ENCODE measurements at regions not wholly inside any gene's neighbourhood (a gene's known extent, or its start where the extent isn't known, plus 50 kb on each side); places are given as distances from the start of the nearest gene placed in this dataset.

DNA sequence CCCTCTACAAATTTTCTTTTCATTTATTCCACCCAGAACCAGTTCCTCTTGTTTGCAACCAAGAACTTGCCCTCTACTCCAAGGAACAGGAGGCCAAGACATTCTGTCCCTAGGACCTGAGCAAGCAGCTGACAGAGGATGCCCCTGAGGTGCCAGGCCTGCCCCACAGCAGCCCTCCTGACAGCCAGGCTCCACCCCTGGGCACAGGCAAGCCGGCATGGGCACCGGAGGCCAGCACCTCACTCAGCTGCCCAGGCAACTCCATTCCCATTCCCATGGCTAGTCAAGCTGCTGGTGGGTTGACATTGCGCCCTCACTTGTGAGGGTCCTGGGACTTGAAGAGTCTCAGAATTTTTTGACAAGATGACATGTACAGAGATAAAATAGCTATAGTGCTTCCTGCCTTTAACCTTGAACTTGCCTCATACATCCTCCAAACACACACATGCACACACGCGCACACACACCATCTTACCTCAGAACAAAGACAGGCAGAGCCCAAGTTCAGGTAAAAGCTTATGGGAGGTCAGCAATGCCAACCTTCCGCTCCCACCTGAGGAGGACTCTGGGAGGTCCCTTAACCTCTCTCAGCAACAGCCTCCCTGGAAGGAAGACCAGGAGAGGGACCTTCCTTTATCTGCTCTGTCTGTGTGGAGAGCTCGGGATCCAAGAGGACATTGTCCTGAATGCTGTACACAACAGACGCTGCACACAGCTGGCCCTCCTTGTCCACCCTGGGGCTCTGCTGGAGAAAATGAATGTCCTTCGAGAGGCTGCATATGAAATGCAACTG, 620.9 kb upstream of the CADM1 start:
- 86% methylated on average over 5 of the region's 9 CpGs; no CpG with 5 or more reads in 1 of the 2 donors for WGBS, 2 donors (ENCODE audit: low coverage in 1 of 2)
- H3K4me3 ChIP-seq, result no peak overlapping the region
- H3K36me3 ChIP-seq, result no peaks in the 10 kb centered on the region
- no peaks in the 10 kb centered on the region for H3K4me1 ChIP-seq
- no peak overlapping the region for H3K27ac ChIP-seq
- TF ChIP-seq, protein P1, sequence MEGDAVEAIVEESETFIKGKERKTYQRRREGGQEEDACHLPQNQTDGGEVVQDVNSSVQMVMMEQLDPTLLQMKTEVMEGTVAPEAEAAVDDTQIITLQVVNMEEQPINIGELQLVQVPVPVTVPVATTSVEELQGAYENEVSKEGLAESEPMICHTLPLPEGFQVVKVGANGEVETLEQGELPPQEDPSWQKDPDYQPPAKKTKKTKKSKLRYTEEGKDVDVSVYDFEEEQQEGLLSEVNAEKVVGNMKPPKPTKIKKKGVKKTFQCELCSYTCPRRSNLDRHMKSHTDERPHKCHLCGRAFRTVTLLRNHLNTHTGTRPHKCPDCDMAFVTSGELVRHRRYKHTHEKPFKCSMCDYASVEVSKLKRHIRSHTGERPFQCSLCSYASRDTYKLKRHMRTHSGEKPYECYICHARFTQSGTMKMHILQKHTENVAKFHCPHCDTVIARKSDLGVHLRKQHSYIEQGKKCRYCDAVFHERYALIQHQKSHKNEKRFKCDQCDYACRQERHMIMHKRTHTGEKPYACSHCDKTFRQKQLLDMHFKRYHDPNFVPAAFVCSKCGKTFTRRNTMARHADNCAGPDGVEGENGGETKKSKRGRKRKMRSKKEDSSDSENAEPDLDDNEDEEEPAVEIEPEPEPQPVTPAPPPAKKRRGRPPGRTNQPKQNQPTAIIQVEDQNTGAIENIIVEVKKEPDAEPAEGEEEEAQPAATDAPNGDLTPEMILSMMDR (IDR thresholded peaks at IDR 0.05), result no peak
- TF ChIP-seq POLR2A (IDR thresholded peaks at IDR 0.05), result no peak
- TF ChIP-seq EP300 (IDR thresholded peaks at IDR 0.05), result no peak
- no peak for TF ChIP-seq POLR2AphosphoS5 (IDR thresholded peaks at IDR 0.05)
- no peak for ATAC-seq
- no peaks in the 10 kb centered on the region for H3K9me3 ChIP-seq
- H3K27me3 ChIP-seq, result no peaks in the 10 kb centered on the region

DNA sequence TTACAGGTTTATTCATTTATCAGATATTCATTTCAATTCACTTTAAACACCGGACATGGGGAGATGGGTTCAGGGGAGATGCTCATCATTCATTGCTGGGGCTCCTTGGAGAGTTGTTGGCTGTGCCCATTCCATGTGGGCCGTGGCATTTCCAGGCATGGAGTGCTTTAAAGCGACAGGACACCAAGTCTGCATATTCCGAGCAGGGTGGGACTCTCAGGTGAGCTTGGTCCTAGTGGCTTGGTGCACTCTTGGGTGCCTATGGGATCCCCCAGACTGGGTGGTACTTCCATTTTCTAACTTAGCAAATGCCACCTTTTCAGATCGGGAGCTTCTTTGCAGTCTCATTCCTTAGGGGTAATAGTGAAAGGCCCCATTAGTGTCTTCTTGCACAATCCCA, 619.5 kb upstream of the CADM1 start:
- no peak for TF ChIP-seq EP300 (IDR thresholded peaks at IDR 0.05)
- no peaks in the 10 kb centered on the region for H3K36me3 ChIP-seq
- no peaks in the 10 kb centered on the region for H3K4me1 ChIP-seq
- ATAC-seq, result no peak
- no peak overlapping the region for H3K27ac ChIP-seq
- peaks cover 2% of the 10 kb centered on the region for H3K27me3 ChIP-seq
- no peak overlapping the region for H3K4me3 ChIP-seq
- 70 to 100% methylated on average over 1 to 2 of the region's 5 CpGs for WGBS, 2 donors (ENCODE audit: low coverage in 1 of 2)
- no peaks in the 10 kb centered on the region for H3K9me3 ChIP-seq

DNA sequence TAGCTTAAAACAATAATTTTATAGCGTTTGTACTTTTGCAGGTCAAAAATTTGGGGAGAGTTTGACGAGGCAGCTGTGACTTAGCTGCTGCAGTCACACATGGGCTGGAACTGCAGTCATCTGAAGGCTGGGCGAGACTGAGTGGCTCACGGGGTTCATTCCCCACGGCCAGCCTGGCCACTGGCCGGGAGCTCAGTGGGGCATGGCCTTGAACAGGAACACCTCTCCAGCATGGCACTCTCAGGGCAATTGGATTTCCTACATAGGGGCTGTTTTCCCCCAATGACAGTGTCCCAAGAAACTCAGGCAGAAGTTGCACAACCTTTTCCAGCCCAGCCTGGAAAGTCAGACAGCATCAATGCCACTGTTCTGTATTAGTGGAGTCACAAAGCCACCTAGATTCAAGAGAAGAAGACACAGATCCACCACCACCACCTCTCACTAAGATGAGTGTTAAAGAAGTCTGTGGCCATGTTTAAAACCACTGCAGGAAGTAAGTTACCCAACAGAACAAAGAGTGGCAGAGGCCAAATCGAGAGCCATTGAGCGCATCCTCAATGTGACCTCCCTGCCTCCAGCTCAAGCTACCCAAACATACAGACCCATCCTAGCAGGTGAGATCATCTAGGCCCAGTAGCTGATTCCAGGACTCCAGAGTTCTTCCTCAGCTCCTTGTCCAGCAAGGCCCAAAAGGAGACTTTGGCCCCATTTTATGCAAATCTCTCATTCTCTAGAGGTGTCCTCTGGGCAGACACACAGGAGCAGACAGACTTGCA, 618.7 kb upstream of the CADM1 start:
- no peaks in the 10 kb centered on the region for H3K4me1 ChIP-seq
- TF ChIP-seq, protein P1 (IDR thresholded peaks at IDR 0.05), result no peak
- TF ChIP-seq POLR2AphosphoS5 (IDR thresholded peaks at IDR 0.05) (no peak), EP300 (IDR thresholded peaks at IDR 0.05) (no peak), POLR2A (IDR thresholded peaks at IDR 0.05) (no peak)
- no peaks in the 10 kb centered on the region for H3K9me3 ChIP-seq
- no peak overlapping the region for H3K27ac ChIP-seq
- no peaks in the 10 kb centered on the region for H3K36me3 ChIP-seq
- peaks cover 10% of the 10 kb centered on the region for H3K27me3 ChIP-seq
- whole genome bisulfite sequencing, 2 donors (ENCODE audit: low coverage in 1 of 2), result 61 to 85% methylated on average over 2 to 6 of the region's 8 CpGs
- ATAC-seq, result no peak
- no peak overlapping the region for H3K4me3 ChIP-seq

DNA sequence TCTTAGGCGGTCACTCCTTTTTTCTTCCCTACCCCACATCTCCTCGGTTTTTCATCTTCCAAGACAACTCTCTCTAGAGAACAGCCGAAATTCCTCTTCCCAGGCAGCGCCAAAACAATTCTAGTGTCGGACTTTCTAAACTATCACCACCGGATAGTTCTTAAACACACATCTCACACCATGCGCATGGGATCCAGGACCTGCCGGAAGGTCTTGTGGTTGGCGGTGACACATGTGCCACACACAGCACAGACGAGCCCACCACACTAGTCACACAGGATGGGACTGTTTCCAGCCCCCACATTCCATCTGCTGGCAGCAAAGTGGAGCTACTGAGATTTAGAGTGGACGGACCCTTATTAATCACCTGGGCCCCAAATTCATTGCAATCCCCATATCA, 614.9 kb upstream of the CADM1 start:
- no peaks in the 10 kb centered on the region for H3K36me3 ChIP-seq
- H3K4me3 ChIP-seq, result no peak overlapping the region
- no peak overlapping the region for H3K27ac ChIP-seq
- 81 to 89% methylated on average over 8 to 10 of the region's 11 CpGs for whole genome bisulfite sequencing, 2 donors (ENCODE audit: low coverage in 1 of 2)
- TF ChIP-seq, protein P1 (IDR thresholded peaks at IDR 0.05), result no peak
- TF ChIP-seq EP300 (IDR thresholded peaks at IDR 0.05) (no peak), POLR2AphosphoS5 (IDR thresholded peaks at IDR 0.05) (no peak), POLR2A (IDR thresholded peaks at IDR 0.05) (no peak)
- peaks cover 0 to 7% (median 0%) of the 10 kb centered on the region in 3 donors for H3K9me3 ChIP-seq
- H3K27me3 ChIP-seq, result peaks cover 20% of the 10 kb centered on the region
- no peaks in the 10 kb centered on the region for H3K4me1 ChIP-seq
- ATAC-seq, result no peak

DNA sequence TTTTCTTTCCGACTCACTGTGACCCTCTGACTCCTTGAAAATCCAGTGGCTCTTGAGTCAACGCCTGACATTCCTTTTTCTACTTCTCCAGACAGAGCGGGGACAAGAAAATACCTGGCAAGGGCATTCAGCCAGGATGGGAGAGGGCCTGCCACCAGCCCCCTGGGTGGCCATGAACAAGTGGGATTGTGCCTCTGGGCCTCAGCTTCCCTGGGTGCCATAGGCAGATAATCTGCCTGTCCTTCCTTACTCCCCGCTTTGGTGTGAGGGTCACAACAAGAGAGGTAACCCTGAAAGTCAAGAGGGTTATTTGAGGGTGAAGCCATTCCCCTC, 613.9 kb upstream of the CADM1 start:
- Histone ChIP-seq H3K9me3 (peaks cover 0 to 18% (median 0%) of the 10 kb centered on the region in 3 donors), H3K36me3 (no peaks in the 10 kb centered on the region), H3K4me3 (no peak overlapping the region), H3K4me1 (no peaks in the 10 kb centered on the region), H3K27ac (no peak overlapping the region), H3K27me3 (peaks cover 20% of the 10 kb centered on the region)
- no peak for ATAC-seq
- TF ChIP-seq POLR2A (IDR thresholded peaks at IDR 0.05) (no peak), POLR2AphosphoS5 (IDR thresholded peaks at IDR 0.05) (no peak), EP300 (IDR thresholded peaks at IDR 0.05) (no peak)
- TF ChIP-seq, protein P1 (IDR thresholded peaks at IDR 0.05), result no peak
- 51 to 57% methylated on average over 2 to 4 of the region's 4 CpGs for WGBS, 2 donors (ENCODE audit: low coverage in 1 of 2)

All from gastroesophageal sphincter (tissue), 4 donors.